ENCODE measurements at regions not wholly inside any gene's neighbourhood (a gene's known extent, or its start where the extent isn't known, plus 50 kb on each side); places are given as distances from the start of the nearest gene placed in this dataset.

DNA sequence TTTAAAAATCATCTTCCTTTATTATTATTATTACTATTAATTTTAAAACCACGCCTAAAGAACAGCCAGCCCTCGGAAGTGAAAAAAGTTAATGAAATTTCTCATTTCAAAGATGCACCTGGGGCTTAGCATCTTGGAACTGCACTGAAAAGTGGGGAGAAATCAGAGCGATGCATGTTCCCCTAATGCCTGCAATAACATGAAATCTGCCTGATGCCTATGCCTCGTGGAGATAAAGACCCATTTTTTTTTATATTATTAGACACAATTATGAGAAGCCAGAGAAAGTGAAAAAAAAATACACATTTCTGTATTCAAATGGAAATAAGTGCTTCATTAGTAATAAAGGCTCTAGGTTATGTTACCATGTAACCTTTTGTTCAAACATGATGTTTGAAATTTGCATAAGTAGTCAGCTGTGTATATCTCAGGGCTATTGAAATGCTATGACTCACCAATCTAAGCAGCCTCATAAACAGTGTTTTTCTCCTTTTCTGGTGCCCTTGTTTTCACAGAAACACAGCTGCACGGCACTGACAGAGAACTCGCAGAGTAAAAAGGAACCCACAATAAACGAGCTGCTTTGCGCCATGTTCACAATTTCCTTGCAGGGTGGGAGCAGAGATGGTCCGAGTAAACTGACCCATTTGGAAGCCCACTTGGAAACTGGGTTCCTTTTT is 175.8 kb upstream of the PRKCQ start:
- DNase-seq: no peak

DNA sequence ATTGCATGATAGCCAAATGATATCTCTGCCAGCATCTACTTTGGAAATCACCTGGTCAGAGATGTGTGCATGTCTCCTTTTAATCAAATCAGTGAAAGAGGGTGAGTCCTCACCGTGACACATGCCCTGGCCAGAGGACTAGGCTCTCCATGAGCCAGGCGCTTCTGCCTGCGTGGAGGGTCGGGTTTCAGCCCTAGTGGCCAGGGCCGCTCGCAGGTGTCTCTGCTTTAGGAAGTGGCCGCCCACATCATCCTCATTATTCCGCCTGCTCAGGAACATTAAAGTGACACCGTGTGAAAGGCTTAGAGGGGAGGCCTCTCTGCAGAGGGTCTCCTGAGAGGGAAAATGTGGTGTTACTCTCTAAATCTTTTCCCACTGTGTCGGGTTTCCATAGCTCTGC is 173.6 kb upstream of the PRKCQ start:
- DNase-seq: peak; percentile 47

DNA sequence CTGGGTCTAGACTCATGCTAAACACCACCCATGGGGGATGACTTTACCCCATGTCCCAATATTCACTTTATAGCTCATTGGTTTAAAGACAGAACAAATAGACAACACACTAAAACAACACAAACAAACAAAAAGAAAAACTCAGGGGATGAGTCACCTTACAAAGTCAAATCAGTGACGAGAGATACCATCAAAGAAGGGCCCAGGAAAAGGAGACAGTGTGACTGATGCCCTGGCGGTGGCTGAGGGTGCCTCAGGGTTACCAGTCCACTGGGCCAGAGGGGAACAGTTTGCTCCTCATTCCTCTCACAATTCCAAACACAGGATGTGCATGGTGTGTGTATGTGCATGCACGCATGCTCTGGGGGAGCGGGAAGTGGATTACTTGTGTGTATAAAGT is 171.3 kb upstream of the PRKCQ start:
- no peak for DNase-seq

DNA sequence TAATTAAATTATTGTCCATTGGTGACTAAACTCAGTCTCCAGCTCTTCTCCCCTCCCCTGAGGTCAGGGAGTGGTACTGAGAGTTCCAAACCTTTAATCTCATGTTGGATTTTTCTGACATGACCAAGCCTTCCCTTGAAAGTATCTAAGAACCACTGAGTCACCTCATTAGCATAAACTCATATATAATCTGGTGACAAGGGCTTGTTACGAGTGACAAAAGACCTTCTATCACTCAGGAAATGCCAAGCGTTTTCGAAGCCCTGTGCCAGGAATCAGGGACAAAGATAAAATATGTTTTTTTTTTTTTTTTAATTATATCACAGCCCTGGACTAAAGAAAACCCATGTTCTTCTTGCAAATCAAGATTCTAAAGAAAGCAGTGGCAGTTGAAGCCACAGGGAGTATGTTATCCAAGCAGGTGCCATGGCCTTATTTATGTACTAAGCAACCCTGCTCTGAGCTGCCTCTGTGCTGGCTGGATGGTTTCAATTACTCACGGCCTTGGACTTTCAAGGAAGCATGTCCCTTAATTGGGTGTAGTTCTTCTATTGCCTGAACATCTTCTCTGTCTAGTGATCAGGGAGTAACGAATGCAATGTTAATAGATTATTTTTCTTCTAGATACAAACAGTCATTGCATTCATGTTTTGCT is 169.0 kb upstream of the PRKCQ start:
- peak; percentile 21 for DNase-seq

DNA sequence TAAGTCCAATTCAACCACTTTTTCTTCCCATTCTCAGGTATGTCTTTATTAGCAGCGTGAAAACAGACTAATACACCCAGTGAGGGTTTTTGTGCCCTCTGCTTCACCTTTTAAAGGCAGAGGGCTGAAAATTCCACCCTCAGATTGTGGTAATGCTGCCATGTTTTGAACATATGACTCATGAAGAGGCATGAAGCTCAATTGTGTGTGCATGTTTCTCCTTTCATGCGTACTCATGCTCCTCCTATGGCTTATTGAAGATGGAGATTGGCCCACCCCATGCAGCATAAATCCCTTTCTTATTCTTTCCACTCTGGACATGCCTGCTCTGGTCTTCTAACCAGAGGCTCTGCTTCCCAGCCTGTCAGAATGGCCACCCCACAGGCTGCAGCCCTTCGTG is 168.0 kb upstream of the PRKCQ start:
- DNase-seq: no peak

DNA sequence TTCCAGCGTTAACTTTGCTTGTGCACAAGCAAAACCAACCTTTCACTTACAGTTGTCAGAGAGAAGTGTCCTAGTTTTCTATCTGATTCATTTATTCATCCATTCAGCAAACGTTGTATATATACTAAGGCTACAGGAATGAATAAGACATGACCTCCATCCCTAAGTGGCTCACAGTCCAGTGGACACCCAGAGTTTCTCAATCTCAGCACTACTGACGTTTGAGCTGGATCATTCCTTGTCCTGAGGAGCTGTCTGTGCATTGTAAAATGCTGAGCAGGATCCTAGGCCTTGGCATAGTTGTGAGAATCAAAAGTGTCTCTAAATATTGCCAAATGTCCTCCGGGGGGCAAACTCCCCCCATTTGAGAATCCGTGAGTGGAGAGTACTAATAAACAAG is 166.7 kb upstream of the PRKCQ start:
- DNase-seq: no peak

DNA sequence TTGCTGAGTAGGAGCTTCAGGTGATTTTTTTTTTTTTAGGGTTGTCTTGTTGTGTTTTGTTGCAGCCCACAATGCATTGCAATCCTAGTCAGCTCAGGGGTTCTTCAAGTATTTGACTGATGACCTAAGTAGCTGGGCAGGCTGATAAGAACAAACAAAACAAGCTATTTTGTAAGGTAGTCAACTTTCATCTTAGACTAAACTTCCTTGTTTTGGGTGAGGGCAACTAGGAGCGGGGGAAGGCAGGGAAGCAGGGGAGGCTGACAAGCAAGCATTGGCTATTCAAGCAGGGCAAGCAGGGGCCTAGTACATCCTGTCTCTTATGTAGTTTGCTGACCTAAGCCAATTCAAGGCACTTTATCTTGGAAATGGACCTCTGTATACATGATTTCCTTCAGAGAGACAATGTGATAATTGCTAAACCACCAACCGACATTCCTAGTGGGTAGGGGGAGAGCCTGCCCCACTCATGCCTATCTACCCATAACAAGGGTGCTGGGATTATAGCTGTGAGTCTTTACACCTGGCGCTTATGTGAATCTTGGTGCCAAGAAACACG is 163.3 kb upstream of the PRKCQ start:
- DNase-seq: no peak

DNA sequence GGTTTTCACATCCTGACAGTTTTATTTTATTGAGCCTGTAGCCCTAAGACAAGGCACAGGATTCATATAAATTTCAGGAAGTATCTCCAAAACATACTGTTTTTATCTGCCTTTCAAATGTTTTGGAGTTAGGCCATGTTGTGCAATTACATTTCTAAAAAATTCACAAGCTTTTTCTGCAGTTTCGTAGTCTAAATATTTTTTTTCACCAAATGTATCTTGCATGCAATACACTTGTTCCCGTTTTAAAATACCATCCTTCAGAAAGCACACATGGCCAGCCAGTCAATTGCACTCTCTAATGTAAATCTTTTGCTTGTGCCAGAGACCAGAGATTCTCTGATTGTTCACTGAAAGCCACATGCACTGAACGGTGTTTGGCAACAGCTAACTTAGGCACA is 161.5 kb upstream of the PRKCQ start:
- no peak for DNase-seq

DNA sequence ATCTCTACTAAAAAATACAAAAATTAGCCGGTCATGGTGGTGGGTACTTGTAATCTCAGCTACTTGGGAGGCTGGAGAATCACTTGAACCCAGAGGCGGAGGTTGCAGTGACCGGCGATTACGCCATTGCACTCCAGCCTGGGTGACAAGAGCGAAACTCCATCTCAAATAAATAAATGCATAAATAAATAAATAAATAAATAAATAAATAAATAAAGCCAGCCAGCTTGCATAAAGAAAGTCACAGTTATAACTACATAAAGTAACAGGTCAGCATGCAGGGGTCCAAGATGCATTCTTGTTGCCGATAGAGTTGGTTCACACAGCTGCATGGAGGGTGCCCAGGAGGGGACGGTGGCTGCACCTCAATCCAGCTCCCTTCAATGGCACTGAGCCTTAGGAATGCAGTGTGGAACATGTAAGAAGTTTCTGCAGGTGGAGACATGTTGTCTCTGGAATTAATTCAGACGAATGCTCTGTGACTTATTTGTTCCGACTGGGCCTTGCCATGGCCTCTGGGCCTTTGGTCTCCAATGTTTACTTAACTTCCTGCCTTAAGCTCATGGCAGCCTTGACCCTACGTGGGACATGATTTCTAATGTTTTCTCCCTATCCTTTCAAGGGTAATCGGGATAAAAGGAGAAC is 159.6 kb upstream of the PRKCQ start:
- no peak for DNase-seq

DNA sequence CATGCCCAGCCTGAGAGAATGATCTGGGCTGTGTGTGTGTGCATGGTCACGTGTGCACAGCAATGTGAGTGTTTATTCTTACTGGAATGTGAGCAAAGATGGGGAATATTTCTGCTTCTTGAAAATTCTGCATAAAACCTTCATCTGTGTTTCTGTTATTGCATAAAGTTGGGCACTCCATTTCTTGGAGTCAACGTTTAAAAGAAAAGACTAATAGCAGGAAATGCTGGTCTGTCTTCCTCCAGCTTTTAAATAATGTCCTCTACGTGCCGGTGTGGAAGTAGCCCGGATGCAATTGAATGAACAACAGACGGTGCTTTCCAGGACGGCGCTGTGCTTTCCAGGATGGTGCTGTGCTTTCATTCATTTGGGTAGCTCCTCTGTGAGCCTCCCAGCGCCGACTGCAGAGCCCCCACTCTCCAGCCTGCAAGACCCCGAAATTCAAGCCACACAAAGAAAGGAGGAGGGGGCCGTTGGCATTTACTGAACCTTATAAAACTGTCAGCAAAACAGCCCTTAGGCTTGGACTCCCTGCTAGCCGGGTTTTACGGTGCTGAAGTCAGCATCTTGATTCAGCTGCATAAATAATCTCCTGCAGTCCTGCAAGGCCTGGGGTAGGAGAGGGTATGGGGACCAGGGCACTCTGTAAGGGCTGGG is 158.2 kb upstream of the PRKCQ start:
- DNase-seq: peak; percentile 69

DNA sequence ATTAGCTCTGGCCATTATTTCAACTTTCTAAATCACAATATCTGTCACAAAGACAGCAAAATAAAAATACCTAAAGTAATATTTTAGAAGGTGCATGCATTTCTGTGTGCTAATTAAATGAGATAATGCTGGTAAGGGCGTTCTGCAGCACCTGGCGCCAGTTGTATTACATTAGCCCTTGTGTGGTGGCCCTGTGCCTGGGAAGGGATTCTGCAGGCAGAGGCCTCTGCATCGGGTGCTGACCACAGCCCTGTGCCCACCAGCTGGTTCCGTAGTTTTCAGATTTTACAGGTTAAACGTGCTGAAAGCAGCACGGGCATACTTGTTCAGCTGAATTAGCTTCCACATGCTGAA is 157.7 kb upstream of the PRKCQ start:
- DNase-seq: no peak

DNA sequence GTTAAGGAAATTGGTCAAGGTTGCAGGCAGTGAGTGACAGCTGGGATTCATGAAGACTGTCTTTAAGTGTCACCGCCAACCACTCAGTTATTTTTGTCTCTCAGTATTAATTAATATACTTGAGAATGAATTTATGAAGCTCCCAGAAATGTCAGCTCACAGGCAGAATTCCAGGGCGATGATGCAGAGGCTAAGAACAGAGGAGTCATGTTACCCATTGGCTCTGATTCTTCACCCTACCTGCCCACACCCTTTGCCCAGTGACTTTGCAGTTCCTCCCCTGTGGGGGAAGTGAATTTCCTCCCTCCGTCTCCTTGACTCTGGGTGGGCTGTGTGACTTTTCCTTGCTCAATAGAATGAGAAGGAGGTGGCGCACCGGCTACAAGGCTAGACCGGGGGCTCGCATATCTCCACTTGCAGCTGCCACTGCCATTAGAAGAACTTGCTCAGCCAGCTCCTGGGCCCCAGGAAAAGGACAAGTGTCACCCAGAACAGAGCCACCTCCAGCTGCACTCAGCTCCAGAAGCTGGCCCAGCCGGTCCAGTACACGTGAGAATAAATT is 157.1 kb upstream of the PRKCQ start:
- DNase-seq: peak; percentile 42

DNA sequence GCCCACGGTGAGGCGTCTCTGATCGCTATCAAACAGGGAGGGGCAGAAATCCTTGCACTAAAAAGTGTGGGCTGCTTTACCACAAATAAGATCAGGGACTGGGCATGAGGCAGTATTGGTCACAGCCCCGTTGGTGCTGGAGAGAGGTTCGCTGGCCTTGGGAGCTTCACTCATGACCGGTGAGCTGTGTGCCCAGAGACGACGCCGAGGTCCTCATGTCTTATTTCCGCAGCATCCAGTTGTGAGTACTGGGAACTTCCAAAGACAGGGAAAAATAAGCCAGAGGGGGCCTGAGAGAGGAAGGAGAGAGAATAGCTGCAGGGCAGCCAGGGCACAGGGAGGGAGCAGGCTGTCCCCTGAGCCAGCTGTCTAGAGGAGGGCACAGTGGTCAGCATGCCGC is 154.2 kb upstream of the PRKCQ start:
- no peak for DNase-seq

DNA sequence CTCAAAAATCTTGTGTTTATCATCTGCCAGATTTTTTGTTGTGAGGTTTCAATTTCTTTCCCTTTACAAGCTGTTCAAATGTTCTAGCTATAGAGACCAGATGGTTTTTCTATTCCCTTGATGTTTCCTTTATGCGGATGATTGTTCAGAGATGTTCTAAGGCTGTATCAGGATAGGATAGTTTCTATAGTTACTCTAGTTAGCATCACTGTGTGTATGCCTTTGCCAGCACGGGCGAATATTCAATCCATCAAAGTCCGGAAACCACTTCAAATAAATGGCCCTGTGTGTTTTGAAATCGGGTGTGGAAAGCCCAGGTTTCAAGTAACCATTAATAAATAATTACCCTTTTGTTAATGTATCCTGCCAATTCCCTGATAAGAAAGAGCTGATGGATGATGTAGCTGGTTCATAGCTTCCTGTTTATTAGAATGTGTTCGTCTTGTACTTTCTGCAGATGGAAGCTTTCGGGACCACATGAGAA is 149.8 kb upstream of the PRKCQ start:
- peak; percentile 54 for DNase-seq

DNA sequence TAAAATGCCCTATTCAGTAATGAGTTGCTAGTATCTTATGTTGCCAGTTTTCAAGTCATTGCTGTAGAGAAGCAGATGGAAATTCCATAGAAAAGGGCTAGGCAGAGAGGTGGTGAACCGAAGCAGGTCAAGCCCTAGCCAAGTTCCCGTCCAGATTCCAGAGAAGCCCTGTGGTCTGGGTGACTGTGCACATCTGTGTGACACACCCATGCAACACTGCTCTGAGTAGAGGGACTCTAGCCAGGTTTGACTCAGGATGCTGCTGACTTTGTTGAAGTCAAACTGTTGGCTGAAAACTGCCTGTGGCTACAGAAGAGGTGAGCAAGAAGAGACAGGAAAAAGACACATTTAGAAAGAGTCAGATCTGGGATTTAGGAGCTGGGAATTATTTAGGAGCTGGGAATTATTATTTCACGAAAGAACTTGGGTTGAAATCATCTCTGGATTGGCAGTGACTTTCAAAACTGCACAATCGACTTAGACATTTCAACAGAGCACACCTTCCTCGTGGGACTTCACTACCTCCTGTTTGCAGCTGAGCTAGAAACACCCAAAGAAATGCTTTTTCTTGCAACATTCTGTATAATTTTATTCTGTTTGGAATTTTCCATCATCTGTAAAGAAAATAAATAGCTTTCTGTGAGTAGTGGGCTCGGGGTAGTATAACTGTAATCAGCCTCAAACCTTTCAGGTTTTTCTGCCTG is 149.1 kb upstream of the PRKCQ start:
- DNase-seq: no peak

DNA sequence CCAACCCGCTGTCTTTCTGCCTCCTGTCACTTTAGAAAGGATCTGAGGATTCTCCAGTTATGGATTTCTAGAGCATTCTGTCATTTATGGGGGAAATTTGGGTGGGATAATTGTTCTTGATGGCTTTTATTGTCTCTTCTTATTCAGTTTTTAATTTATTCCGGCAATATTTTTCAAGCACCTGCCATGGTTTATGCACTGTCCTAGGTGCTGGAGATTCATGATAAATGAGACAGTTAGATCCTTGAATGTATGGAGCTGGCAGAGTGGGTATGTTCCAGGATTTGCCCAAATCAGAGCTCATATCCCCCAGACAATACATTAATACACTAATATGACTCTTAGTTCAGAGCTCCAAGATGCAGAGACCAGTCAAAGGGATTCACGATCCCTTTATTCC is 146.8 kb upstream of the PRKCQ start:
- DNase-seq: no peak

DNA sequence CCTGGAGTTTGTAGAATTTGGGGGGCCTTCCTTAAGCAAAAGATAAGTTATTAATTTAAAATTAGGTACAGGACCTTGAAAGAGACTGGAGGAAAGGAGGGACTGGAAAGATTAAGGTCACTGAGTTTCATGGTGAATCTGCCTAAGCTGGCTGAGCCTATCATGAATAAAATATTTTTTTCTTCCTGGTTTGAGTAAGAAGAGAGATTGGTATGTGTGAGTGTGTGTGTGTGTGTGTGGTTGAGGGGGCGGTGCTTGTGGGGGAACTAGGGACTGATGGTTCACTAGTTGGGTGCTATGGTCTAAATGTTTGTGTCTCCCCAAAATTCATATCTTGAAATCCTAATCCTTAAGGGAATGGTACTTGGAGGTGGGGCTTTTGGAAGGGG is 142.5 kb upstream of the PRKCQ start:
- no peak for DNase-seq

DNA sequence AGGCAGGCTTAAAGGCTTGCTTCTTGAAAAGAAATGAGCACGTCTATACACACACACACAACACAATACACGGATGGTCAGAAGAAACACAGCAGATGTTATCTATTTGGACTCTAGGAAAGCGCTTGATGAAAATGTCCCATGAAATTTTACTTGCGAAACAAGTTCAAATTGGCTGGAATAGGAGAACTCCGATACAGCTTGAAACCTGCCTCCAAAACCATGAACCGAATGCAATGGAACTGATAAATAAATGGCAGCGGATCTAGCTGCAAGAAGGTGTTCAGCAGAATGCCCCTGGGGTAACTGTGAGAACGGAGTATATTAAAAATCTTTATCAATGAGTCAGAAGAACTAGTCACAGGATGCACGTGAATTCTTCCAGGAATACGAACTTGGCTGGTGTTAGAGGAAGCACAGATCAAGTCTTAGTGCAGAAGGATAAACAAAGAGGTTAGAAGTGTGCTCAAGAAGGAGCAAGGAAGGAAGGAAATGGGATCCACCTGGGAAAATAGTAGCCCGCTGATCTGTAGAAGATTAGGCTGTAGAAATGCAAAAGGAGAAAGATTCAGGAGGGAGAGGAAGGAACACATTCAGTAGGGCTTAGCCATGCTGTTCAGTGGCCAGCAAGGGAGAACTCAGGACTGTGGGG is 142.0 kb upstream of the PRKCQ start:
- peak; percentile 45 for DNase-seq

DNA sequence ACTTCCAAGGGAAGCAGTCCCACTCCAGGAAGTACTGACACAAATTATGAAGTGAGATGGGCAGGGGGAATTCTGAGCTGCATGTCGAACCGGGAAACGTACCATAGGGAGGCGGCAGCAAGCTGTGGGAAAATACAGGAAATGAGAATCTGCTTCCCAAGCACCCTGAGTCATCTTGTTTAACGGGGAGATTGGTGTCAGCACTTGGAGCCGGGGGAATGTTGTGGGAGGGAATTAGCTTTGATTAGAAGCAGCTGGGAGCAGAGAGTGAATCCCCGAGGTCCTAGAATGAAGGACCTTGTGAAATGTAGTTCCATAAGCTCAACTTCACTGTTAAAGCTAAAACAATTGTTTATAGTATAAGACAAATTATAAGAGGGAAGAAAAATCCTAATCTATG is 141.4 kb upstream of the PRKCQ start:
- peak; percentile 62 for DNase-seq

DNA sequence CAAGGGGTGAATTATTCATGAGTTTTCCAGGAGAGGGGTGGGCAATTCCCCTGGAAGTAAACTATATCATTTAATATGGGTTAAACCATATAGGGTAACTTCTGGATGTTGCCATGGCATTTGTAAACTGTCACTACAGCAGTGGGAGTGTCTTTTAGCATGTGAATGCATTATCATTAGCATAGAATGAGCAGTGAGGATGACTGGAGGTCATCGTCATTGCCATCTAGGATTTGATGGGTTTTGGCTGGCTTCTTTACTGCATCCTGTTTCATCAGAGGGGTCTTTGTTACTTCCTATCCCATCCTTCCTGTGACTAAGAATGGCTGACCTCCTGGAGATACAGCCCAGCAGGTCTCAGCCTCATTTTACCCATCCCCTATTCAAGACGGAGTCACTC is 139.5 kb upstream of the PRKCQ start:
- no peak for DNase-seq

DNA sequence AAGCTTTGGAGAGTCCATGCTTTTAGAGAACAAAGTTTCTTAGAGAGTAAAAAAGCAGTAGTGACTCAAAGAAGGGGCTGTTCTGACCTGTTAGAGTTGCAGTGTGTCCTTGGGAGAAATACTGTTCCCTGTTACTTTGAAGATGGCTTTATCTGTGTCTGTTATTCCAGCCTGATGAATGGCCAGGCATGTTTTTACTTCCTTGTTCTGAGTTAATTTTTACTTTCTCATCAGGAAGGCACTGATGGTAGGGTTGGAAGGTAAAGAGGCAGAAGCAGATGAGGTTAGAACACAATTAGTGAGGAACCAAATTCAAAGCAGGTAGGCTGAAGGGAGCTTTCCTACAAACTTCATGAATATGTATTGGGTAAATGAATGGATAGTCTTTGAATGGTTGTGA is 138.5 kb upstream of the PRKCQ start:
- no peak for DNase-seq

DNA sequence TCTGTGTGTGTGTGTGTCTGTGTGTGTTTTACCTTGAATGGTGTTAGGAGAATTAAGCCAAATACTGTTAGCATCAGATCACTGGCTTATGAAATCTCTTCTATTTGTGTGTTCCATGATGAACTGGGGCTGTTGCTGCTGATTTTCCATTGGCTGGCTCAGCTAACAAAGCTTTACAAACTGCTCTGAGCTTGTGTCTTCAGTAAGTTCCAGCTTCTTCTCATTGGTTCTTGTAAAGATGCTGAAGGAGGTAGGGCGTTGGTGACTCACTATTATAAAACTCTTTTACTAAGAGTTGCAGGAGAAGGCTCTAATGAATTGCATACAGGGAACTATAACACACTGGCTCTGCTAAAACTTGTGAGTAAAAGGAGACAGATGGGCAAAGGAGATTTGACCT is 136.4 kb upstream of the PRKCQ start:
- no peak for DNase-seq
